Activated T-cell treated with anti-CD3 and anti-CD28 coated beads for 4 hours (primary cell): ENCODE measurements at regions not wholly inside any gene's neighbourhood (a gene's known extent, or its start where the extent isn't known, plus 50 kb on each side); places are given as distances from the start of the nearest gene placed in this dataset.

Experiments
- DNase-seq: peaks from one replicate; pipeline ENCODE4 v3.0.0-alpha.2; 2020

DNA sequence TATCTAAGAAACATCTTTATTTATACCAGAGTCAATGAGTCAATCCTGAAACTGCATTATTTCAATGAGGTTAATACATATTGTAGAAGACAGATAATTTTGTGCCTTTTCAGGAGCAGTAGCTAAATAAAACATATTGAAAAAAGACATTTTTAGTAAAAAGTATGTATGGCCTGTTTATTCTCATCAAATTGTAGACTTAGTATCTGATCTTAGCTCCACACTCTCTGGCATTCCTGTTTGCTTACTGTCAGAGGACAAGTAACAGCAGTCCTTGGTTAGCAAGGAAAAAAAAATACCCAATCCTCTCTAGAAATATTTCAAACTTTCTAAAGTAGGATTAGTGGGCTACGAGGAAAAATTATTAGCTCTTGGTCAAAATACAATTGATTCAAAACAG is 50.5 kb upstream of the GUCY1A1 start:
- DNase-seq = no peak

DNA sequence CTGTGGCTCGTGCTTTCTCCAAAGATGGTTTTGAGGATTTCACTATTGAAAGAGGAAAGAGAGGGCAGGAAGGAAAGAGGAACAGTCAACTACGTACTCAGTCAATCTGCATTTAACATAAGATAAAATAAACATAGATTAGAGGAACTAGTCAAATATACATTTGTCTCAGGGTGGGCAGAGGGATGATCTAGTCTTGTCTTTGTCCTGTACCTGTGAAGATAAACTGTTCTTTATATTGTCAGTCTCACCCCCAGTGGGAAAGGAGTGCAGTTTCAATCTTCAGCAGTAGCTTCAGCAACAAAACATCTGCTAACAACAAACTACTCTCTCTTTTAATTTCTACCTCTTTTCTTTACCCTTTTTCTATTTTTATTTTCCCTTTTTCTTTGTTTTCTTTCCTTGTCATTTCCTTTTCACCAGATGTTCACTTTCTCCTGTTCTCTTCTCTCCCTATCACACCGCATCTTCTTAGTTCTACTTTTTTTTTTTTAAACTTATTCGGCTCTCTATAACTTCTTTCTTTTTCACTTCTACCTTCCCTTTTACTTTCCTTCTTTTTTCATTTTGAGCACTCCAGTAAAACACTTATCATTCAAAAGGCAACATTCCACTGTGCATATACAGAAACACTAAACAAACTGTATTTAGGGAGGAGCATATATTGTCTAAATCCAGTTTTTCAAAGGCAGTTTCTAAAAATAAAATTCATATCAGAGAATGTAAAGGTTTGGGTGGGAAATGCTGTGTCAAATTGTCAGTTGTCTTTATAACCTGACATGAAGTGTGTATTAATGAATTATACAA is 51.4 kb upstream of the GUCY1A1 start:
- no peak for DNase-seq

DNA sequence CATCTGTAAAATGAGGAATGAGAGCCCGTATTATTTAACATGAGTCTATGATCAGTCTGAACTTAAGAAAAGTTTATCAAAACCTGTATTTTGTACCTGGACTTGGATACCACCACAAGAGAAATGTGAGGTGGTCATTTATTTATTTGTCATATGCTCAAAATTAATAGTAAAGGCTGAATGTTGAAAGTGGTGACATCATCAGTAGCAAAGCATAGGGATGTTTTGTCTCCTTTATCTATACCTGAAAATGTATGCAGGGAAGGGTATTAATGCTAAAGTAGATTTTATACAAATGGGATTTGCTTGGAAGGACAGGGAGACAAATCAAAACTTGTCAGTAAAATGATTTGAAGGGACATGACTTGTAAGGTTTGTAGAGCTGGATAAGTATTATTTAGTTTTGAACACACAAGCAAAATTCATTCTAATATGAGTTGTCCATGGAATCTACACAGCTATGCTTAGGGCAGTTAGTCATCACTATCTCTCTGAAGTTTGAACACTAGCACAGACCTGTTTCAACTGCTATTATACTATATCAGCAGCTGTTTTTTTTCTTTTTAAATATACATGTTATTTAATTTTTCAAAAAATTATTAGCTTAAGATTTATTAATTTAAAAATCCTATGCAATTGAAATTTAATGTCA is 52.4 kb upstream of the GUCY1A1 start:
- DNase-seq = no peak

DNA sequence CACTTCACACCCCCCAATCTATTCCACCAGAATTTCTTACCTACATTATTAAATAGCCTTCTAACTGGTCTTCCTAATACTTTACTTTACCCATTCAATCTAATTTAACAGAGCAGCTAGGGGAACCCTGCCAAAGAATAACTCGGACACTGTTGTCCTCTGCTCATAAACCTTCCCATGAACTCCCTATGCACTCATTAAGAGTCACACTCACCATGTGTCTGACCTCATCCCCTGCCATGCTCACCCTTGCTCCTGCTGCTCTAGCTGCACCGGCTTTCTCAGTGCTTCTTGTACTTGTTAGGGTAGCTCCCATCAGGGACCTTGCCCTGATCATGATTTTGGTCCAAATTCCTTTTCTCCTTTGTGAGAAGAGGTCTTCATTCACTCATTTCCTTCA is 54.6 kb upstream of the GUCY1A1 start:
- DNase-seq = no peak

DNA sequence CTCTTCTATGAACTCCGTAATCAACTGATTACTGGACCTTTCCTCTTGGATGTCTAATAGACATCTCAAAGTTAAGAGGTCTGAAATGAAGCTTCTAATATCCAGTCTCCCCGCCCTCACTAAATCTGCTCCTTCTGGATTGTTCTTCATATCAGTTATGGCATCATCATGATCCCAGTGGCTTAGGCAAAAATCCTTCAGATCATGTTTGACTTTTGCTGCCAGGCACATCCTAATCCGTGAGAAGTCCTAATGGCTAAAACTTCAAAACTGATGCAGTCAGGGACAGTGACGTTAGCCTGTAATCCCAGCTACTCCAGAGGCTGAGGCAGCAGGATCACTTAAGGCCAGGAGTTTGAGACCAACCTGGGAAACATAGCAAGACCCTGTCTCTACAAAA is 55.1 kb upstream of the GUCY1A1 start:
- DNase-seq = no peak

DNA sequence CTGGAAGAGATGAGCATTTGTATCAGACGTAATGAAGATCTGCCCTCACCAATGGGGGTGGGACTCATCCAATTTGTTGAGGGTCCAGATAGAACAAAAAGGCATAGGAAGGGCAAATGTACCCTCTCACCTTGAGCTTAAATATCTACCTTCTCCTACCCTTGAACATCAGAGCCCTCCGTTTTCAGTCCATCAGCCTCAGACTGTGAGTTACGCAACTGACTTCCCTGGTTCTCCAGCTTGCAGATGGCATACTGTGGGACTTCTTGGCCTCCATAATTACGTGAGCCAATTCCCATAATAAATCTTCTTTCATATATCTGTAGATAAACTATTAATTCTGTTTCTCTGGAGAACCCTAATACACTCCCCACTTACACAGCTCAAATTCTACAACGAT is 56.5 kb upstream of the GUCY1A1 start:
- no peak for DNase-seq

DNA sequence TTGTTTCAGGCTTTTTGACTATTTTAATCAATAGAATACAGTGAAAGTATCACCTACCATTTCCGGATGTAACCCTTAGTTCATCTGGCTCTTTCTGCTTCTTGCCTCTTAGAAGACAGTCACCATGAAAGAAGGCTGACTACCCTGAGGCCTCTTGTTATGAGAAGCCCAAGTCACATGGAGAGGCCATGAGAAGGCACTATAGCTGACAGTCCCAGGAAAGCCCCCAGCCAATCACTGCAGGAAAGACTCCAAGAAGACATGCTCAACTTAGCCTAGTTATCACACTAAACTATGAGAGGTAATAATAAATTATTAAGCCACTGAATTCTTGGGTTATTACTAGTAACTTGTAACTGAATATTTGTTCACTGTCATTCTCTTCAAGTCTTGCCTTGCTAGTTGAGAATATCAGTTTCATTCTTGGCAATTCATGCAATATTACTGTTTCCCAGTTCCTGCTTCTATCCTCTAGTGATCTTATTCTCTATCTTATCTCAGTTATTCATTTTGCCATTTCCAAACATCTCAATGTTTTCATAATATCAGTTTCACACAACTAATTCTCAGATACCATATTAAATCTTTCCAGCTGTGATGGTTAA is 57.1 kb upstream of the GUCY1A1 start:
- no peak for DNase-seq

DNA sequence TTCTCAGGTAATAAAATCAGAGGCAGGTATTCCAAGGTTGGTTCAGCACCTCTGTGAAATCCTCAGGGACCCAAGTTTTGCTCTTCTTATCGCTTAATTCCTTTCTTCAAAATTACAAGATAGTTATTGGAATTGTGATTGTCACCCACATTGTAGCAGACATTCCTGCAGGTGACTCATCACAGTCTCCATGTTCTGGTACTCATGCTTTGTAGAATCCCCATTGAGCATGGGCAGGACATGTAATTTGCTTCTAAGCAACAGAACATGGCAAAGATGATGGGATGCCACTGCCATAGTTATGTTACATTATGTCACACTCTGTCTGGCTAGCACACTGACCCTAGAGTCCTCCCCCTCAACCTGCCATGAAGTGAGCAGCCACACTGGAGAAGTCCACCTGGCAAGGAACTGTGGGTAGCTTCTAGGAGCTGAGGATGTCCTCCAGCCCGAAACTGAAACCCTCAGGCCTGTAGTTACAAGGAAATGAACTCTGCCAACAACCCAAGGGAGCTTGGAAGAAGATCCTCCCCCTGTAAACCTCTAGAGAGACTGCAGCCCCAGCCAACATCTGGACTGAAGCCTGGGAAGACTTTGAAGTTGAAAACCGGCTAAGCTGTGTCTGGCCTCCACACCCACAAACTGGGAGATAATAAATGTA is 58.3 kb upstream of the GUCY1A1 start:
- DNase-seq = no peak

DNA sequence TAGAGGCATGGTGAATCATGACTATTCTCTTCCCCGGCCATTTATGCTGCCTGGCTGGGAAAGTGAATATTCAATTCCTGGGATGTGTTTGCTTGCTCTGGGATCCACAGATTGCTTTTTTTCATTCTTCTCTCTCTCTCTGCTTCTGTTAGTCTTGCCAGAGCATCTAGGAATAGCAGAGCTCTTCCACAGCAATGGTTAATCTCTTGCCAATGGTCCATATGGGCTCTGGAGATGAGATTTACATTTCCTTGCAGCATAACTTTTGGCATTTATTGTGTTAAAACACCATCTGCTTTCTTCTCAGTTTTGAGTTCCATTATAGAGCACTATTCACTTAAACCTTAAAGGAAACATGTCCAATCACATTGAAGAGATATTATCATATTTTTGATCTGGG is 59.2 kb upstream of the GUCY1A1 start:
- no peak for DNase-seq

DNA sequence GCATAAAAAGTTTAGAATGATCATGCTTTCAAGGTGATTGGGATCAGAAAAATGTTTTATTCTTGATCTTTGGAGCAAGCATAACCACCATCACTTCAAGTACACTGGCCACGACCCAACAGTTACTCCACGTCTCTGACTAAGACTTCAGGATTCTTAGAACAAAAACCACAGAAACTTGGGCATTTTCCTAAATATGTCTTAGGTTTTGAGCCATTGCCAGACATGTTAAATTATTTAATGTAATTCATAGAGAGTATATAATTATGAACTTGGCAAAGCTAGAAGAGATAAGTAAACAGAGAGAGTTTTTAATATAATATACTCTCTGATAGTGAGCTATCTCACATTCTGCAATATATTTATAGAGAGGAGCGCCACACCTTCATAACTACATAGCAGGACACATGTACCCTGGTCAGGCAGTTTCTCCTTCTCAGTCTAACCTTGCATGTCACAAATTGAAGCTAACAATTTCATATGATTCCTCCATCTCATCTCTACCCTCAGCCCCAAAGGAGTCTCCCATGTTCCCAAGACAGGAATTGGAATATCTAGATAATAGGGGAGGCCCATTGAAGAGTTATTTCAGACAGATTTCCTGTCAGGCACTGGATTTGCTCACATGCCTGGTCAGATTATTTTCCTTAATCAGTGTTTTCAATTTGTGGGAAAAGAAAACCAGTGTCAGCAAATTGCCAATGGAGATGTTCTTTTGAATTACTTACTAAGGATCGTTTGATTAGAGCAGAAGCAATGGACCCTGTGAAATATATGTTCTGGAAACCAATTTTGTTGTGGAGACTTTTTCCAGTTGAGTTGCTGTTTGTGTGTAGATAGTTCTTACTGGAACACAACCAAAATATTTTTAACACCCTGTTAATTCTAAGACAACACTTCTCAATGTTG is 61.7 kb upstream of the GUCY1A1 start:
- DNase-seq = no peak

DNA sequence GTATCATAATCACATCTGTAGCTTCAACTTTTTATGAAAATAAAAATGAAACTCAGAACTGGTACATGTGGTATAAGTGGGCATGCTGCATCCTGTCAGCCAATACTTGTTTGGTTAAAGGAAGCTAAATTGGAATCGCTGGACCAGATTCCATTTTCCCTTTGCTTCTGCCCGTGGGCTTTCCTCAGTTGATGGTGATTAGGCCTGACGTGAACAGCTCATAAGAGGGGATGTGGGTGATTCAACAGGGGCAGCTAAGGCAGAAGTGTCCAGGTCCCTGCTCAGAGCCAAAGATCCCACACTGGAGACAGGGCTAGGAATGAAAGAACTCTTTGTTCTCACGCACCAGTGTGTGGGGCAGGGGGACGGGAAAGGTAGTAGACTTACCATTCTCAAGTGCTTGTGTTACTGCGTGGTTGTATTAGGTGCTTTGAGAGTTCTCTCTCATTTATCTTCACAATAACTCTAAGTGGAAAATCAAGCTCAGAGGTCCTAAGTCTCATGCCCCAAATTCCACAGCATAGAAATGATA is 63.2 kb upstream of the GUCY1A1 start:
- no peak for DNase-seq

DNA sequence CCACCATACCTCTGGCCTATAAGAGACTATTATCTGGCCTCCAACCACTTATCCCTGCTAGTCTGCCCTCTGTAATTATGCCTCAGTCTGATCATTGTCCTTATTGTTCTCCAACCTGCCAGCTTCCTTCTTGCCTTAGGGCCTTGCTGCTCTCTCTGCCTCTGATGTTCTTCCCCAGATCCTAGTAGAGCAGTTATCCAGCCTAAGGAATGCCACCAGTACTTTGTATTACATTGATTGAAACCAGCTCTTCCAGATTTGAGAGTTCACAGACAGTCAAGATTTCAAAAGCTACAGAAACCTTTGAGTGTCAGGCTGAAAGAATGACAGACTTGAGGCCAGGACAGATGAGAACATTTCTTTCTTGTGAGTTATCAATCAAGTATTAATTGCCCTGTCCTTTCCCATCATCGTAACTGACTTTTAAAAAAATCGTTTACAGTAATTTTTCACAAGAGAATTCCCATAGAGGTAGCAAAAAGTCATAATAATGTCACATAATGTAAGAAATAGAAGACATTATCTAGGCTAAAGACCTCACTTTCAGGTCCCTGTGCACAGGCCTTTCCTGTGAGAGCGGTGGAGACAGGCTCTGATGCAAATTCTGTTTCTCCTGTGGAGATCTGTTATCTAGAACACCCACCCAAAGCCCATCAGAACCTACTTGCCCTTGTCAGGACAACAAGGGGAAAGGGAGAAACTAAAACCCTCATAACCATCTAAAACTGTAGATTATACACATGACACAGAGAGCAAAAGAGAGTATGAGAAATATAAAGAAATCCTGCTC is 64.1 kb upstream of the GUCY1A1 start:
- DNase-seq = no peak

DNA sequence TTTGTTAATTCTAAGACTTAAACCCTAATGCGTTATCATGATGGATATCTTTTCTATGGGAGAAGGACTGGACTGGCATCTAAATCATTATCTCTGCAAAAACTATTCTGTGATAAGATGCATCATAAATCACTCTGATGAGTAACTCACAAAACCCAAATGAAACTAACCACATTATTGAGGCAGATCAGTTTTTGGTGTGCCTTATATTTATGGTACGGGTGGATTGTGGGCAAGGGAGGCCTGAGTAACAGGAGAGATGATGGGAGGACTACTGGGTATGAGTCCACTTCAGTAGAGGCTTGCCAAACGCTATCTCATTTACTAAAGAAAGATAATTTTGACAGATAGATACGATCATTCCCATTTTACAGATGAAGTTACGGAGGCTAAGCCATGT is 66.4 kb upstream of the GUCY1A1 start:
- no peak for DNase-seq

DNA sequence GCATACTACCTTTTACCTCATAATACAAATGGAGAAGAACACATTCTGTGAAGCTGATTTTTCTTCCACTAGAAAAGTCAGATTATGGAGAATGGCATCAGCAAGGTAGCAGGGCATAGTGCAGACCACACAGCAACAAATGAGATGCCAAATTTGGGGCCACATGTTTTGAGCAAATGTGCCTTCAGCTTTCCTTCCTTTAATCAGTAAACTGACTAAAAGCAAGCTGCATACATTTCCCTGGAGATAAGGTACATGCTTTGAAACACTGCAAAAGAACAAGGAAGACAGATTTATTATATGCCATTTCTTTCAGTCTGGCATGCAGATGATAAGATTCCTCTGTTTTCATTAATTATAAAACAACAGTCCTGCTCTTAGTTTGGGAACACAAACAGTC is 67.1 kb upstream of the GUCY1A1 start:
- no peak for DNase-seq

DNA sequence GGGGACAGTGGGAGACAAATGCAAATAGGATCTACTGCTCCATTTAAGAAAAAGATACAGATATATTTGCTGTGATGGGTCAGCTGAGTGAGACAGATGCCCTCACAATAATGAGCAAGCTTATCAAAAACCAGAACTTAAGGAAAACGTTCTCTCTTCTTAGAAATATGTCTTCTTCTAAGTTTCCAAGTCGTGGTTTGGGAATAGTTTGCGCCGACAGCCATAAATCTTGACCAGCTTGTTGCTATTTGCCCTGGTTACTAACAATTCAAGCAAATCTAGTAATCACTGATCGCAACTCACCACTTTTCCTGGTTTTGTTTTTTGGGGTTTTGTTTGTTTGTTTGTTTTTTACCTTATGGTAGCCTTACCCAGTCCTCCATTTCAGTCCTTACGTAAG is 67.6 kb upstream of the GUCY1A1 start:
- no peak for DNase-seq

DNA sequence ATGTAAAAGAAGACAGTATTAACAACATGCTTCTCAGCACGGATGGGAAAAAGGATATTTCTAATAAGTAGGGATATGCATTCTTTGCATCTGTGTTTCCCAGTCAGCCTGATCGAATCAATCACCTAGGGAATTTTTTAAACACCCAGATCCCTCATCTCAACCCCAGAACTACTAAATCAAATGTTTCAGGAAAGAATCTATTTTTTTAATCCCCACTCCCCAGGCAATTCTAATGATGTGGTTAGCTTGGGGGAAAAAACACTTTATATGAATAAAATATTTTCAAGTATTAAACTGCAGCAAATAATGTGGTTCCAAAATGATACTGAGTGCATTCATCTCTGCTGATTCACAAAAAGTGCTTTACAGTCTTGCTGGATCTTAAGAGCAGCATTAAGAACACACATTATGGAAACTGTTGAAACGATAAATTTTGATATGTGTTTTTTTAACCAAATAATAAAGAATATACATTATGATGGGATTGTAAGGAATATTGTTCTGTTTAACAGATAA is 68.7 kb upstream of the GUCY1A1 start:
- no peak for DNase-seq

DNA sequence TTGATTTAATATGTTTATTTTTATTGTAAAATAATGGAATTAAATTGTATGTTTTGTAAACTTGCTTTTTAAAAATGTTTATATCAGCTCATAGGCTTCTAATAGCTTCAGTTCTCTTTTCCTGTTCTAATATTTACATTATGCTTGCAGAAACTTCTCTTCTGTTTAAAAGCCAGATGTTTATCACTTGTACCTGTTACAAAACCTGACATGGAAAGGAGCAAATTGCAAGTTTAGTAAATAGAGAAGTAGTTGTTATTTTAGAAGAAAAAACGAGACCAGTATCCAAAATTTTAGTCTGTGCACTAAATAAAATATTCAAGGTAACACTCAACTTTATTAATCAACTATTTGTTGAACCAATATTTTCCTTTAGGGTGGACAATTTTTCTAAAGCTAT is 69.4 kb upstream of the GUCY1A1 start:
- no peak for DNase-seq

DNA sequence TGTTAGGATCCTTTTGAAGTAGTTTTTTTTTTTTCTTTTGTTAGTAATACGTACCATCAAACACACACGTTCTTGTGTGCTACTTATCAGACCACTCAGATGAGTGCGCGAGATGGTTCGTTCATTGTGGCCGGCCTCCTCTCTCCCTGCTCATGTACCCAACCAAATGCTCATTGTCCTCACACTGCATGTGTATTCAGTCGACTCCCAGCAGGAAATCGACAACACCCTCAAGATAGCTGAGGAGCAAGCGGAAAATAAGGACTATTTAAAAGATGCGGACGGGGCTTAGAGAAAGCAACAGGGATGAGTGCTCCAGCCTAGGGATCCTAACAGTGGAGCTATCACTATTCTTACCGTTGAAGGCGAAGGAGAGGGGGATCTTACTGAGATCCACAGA is 72.9 kb upstream of the GUCY1A1 start:
- no peak for DNase-seq

DNA sequence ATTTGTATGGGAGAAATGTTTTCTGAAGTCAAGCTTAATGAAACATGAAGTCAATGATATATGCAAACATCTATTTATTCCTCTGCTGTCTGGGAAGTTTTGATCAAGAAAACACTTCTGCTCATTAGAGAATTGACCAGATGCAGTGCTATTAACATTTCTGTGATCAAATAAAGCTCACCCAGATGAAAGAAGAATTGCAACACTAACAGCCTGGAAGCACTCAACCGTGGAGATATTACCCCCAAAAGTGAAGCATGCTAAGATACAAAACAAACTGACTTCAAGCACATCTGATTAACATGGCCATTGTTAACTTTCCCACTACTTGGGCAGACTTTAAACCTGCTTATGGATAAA is 73.7 kb upstream of the GUCY1A1 start:
- DNase-seq = no peak

DNA sequence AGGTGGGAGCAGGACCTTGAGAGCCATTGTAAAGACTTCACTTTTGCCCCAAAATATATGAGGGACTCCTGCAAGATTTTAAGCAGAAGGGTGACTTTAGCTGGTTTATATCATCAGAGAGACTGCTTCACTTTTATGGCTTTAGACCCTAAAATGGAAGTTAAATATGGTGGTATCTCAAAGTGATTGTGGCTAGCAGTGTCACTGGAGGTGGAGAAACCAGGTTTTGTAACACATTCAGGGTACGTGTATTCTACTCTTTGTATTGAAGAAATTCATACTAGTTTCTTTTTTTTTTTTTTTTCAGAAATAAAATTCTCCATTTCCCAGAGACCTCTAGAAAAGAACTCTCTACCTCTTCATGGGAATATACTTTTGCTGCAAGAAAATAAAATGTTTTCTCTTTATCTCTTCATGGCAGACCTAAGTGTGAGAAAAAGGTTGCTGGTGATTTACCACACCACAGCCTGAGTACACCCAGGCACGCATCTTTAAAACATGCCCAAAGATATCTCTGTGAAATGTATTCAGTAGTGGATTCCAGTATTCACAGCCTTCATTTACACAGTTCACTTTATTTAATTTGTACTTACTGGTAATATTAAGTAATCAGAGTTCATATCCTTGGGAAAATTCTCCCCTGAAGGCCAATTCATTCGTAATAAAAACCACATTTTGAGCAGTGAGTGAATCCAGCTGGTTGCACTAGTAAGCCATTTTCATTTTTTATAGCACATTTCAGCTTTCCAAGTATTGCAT is 74.3 kb upstream of the GUCY1A1 start:
- DNase-seq = no peak

DNA sequence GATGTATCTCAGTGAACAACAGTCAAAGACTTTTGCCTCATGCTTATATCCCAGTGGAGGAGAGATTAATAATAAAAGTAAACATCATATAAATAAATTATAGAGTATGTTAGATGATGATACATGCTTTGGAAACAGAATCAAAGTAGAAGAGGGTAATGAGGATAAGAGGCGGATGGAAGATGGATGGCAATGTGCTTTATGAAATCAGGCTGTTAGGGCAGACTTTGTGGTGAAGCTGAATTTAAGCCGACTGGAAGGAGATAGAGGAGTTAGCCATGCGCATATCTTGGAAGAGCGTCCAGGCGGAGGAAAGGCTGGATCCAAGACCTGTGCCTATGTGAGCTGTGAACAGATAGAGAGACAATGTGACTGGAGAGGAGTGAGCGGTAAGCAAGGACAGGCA is 74.9 kb upstream of the GUCY1A1 start:
- DNase-seq = no peak
